ENCODE measurements at regions not wholly inside any gene's neighbourhood (a gene's known extent, or its start where the extent isn't known, plus 50 kb on each side); places are given as distances from the start of the nearest gene placed in this dataset.

GRCh38 chr15:94080989-94081605 lies 150.3 kb upstream of the MCTP2 start:
- no peak for TF ChIP-seq CTCF (IDR thresholded peaks at IDR 0.05; ENCODE audit: insufficient read depth, low read depth, low read length)
- no peak for TF ChIP-seq EZH2 (IDR thresholded peaks at IDR 0.05; ENCODE audit: insufficient read depth, low read length)
